ENCODE measurements at regions not wholly inside any gene's neighbourhood (a gene's known extent, or its start where the extent isn't known, plus 50 kb on each side); places are given as distances from the start of the nearest gene placed in this dataset.
"Not testable (repeated sequence)": the region's sequence is repeated elsewhere in the genome, so short reads cannot be mapped to it uniquely, and the experiment has no call there.

DNA sequence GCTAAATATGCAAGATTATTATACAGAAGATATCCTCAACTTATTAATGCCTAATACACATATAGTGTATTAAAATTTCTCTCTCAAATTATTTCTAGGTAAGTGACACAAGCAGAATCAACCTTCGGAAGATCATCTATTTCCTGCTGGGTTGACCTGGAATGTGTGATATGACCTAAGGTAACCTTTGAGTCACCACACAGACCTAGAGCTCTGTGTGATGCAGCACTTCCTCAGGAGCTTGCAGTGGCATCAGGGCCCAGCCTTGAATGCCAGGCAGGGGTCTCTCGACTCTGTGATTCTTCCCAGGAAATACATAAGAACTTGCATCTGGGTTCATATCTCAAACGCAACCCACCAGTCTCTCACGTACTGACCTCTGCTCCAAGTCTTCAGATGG lies 385.3 kb downstream of the RPIA start:
- H3K4me2 ChIP-seq (ENCODE audit: low read length); CTCF ChIA-PET; BruUV-seq (replicated peaks); H3K9me3 ChIP-seq (ENCODE audit: low read length); H3K9ac ChIP-seq (ENCODE audit: low read length); DNase-seq; H4K20me1 ChIP-seq (ENCODE audit: low read length); H3K4me3 ChIP-seq (ENCODE audit: low read length); H2AFZ ChIP-seq (ENCODE audit: low read length); intact Hi-C loops (cut with micrococcal nuclease); ATAC-seq; H3K9me2 ChIP-seq (replicated peaks; ENCODE audit: low read length); H3K79me2 ChIP-seq (ENCODE audit: low read length); POLR2A ChIA-PET (ENCODE audit: unreplicated experiment); H3K27ac ChIP-seq (ENCODE audit: low read length); H3K4me1 ChIP-seq (ENCODE audit: insufficient read depth, low read length); H3K27me3 ChIP-seq (ENCODE audit: low read length); H3K36me3 ChIP-seq (ENCODE audit: low read depth, low read length); H3F3A ChIP-seq (ENCODE audit: low read length, unreplicated experiment): not testable (repeated sequence)

DNA sequence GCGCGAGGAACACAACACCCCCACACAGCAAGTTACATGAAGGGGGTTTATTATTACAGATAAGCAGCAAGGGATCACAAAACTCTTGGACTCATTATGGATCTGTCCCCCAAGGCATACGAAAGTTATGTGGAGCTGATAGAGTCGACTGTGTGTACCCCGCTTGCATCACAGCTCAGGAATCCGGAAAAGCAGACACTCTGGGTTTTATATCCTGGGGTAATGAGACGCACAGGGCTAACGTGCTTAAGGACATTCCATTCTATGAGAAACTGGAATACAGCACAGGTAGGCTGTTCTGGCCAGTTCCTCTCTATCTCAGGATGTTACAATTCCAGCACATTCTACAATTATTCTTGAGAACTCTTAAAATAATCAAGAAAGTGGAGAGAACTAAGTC lies 401.4 kb downstream of the RPIA start:
- DNase-seq; H3K9me2 ChIP-seq (replicated peaks; ENCODE audit: low read length); BruUV-seq (replicated peaks); intact Hi-C loops (cut with micrococcal nuclease); ATAC-seq; H3K9me3 ChIP-seq (ENCODE audit: low read length); H3K36me3 ChIP-seq (ENCODE audit: low read depth, low read length); H3K79me2 ChIP-seq (ENCODE audit: low read length); H3K9ac ChIP-seq (ENCODE audit: low read length); H3K4me1 ChIP-seq (ENCODE audit: insufficient read depth, low read length); H3K27me3 ChIP-seq (ENCODE audit: low read length); H3F3A ChIP-seq (ENCODE audit: low read length, unreplicated experiment); POLR2A ChIA-PET (ENCODE audit: unreplicated experiment); H2AFZ ChIP-seq (ENCODE audit: low read length); H4K20me1 ChIP-seq (ENCODE audit: low read length); H3K27ac ChIP-seq (ENCODE audit: low read length); H3K4me3 ChIP-seq (ENCODE audit: low read length); H3K4me2 ChIP-seq (ENCODE audit: low read length); CTCF ChIA-PET: not testable (repeated sequence)

DNA sequence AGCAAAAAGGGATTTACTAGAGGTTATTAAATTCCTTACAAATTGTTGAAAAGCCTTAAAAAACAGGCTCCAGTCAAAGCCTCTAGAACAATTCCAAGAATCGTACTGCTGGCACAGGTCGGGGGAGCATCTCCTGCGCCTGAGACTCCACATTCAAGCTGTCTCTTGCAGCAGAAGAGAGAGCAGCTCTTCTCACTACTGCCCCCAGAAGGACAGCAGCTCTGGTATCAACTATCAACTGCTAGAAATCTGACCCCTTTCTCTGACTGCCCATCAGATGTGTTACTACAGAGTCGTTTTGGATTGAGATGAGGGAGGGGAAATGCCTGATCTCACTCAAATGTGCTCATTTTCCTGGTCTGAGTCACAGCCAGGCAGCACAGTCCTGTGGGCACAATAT lies 403.6 kb downstream of the RPIA start:
- H3K9me2 ChIP-seq (replicated peaks; ENCODE audit: low read length); H4K20me1 ChIP-seq (ENCODE audit: low read length); H3K36me3 ChIP-seq (ENCODE audit: low read depth, low read length); H3K9me3 ChIP-seq (ENCODE audit: low read length); CTCF ChIA-PET; DNase-seq; H3K9ac ChIP-seq (ENCODE audit: low read length); H3K4me3 ChIP-seq (ENCODE audit: low read length); H2AFZ ChIP-seq (ENCODE audit: low read length); intact Hi-C loops (cut with micrococcal nuclease); POLR2A ChIA-PET (ENCODE audit: unreplicated experiment); H3K79me2 ChIP-seq (ENCODE audit: low read length); H3K27ac ChIP-seq (ENCODE audit: low read length); H3K4me1 ChIP-seq (ENCODE audit: insufficient read depth, low read length); H3F3A ChIP-seq (ENCODE audit: low read length, unreplicated experiment); BruUV-seq (replicated peaks); H3K27me3 ChIP-seq (ENCODE audit: low read length); ATAC-seq; H3K4me2 ChIP-seq (ENCODE audit: low read length): not testable (repeated sequence)

DNA sequence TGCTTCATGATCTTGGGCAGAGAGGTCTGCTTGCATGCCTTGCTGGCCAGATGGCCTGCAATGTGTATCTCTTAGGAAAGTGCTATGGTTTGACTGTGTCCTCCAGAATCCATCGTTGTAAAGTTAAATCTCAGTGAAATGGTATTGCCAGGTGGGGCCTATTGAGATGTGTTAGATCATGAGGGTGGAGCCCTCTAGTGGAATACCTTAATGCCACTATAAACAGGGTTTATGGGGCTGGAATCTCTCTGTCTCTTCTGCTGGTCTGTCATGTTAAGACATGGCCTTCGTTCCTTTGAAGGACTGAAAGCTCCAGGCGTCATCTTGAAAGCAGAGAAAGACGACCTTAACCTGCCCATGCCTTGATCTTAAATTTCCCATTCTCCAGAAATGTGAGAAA lies 411.1 kb downstream of the RPIA start:
- H3K9ac ChIP-seq (ENCODE audit: low read length); DNase-seq; H3F3A ChIP-seq (ENCODE audit: low read length, unreplicated experiment); H2AFZ ChIP-seq (ENCODE audit: low read length); H3K27ac ChIP-seq (ENCODE audit: low read length); intact Hi-C loops (cut with micrococcal nuclease); H3K36me3 ChIP-seq (ENCODE audit: low read depth, low read length); CTCF ChIA-PET; H3K9me2 ChIP-seq (replicated peaks; ENCODE audit: low read length); H3K9me3 ChIP-seq (ENCODE audit: low read length); POLR2A ChIA-PET (ENCODE audit: unreplicated experiment); H3K27me3 ChIP-seq (ENCODE audit: low read length); H3K4me2 ChIP-seq (ENCODE audit: low read length); BruUV-seq (replicated peaks); H4K20me1 ChIP-seq (ENCODE audit: low read length); ATAC-seq; H3K4me3 ChIP-seq (ENCODE audit: low read length); H3K4me1 ChIP-seq (ENCODE audit: insufficient read depth, low read length); H3K79me2 ChIP-seq (ENCODE audit: low read length): not testable (repeated sequence)

DNA sequence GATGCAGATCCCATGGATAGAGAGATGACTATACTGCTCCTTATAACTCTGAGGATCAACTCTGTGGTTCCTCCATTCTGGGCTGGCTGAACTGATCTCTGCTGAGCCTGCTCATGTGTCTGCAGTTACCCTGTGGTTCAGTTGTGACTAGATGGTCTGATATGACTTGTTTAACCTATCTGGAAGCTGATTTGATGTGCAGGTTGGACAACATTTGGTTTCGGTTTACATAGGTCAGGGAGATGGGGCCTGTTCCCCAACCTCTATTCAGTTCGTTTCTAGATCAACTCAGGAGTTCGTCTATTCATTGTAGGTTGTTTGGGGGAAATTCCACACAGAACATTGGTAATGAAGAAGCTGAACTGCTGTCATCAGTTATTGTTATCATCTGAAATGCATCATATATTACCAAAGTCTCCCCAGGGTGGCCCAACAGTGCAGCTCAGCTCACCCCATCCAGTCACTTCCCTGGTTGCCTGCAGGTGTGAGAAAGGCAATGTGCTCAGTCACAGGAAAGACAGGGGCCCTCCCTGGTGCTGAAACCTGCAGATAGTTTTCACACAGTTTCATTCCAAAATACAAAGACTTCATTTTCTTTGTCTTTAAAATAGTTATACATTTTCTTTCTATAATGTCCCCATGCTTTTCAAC lies 415.0 kb downstream of the RPIA start:
- H3K9me3 ChIP-seq (ENCODE audit: low read length); H3K27me3 ChIP-seq (ENCODE audit: low read length); H2AFZ ChIP-seq (ENCODE audit: low read length); H3K4me3 ChIP-seq (ENCODE audit: low read length); H3K27ac ChIP-seq (ENCODE audit: low read length); H3K9me2 ChIP-seq (replicated peaks; ENCODE audit: low read length); H3K36me3 ChIP-seq (ENCODE audit: low read depth, low read length); H3F3A ChIP-seq (ENCODE audit: low read length, unreplicated experiment); POLR2A ChIA-PET (ENCODE audit: unreplicated experiment); H4K20me1 ChIP-seq (ENCODE audit: low read length); intact Hi-C loops (cut with micrococcal nuclease); ATAC-seq; H3K4me1 ChIP-seq (ENCODE audit: insufficient read depth, low read length); H3K4me2 ChIP-seq (ENCODE audit: low read length); DNase-seq; H3K9ac ChIP-seq (ENCODE audit: low read length); CTCF ChIA-PET; BruUV-seq (replicated peaks); H3K79me2 ChIP-seq (ENCODE audit: low read length): not testable (repeated sequence)
